ENCODE measurements at regions not wholly inside any gene's neighbourhood (a gene's known extent, or its start where the extent isn't known, plus 50 kb on each side); places are given as distances from the start of the nearest gene placed in this dataset.

GRCh38 chr10:111874576-111874975, 309.0 kb downstream of the GPAM start:
- no peak overlapping the region for H3K4me3 ChIP-seq (replicated peaks; ENCODE audit: low read depth, low read length)
- DNase-seq (ENCODE audit: extremely low read depth, low read depth): no peak
- no peak for TF ChIP-seq CTCF (IDR thresholded peaks at IDR 0.05; ENCODE audit: low read depth, low read length, missing control alignments)

- no peak for TF ChIP-seq CTCF (IDR thresholded peaks at IDR 0.05; ENCODE audit: low read depth, low read length, missing control alignments)
- DNase-seq (ENCODE audit: extremely low read depth, low read depth): no peak
Observed at GRCh38 chr10:111875725-111876124, 307.8 kb downstream of the GPAM start.

GRCh38 chr10:111877258-111877657, 306.3 kb downstream of the GPAM start:
- no peak for TF ChIP-seq CTCF (IDR thresholded peaks at IDR 0.05; ENCODE audit: low read depth, low read length, missing control alignments)
- DNase-seq (ENCODE audit: extremely low read depth, low read depth): no peak
- no peak overlapping the region for H3K4me3 ChIP-seq (replicated peaks; ENCODE audit: low read depth, low read length)

More at GRCh38 chr10:111875725-111876124, 307.8 kb downstream of the GPAM start:
- H3K4me3 ChIP-seq (replicated peaks; ENCODE audit: low read depth, low read length): no peak overlapping the region

- no peak for DNase-seq (ENCODE audit: extremely low read depth, low read depth)
- TF ChIP-seq CTCF (IDR thresholded peaks at IDR 0.05; ENCODE audit: low read depth, low read length, missing control alignments): no peak
Observed at GRCh38 chr10:111879969-111880368, 303.6 kb downstream of the GPAM start.

GRCh38 chr10:111885046-111885445, 298.5 kb downstream of the GPAM start:
- H3K4me3 ChIP-seq (replicated peaks; ENCODE audit: low read depth, low read length): no peak overlapping the region
- DNase-seq (ENCODE audit: extremely low read depth, low read depth): no peak
- no peak for TF ChIP-seq CTCF (IDR thresholded peaks at IDR 0.05; ENCODE audit: low read depth, low read length, missing control alignments)

More at GRCh38 chr10:111879969-111880368, 303.6 kb downstream of the GPAM start:
- H3K4me3 ChIP-seq (replicated peaks; ENCODE audit: low read depth, low read length): no peak overlapping the region

- H3K4me3 ChIP-seq (replicated peaks; ENCODE audit: low read depth, low read length): no peak overlapping the region
- no peak for DNase-seq (ENCODE audit: extremely low read depth, low read depth)
- TF ChIP-seq CTCF (IDR thresholded peaks at IDR 0.05; ENCODE audit: low read depth, low read length, missing control alignments): no peak
Observed at GRCh38 chr10:111885919-111886318, 297.6 kb downstream of the GPAM start.

- H3K4me3 ChIP-seq (replicated peaks; ENCODE audit: low read depth, low read length): no peak overlapping the region
- no peak for DNase-seq (ENCODE audit: extremely low read depth, low read depth)
- TF ChIP-seq CTCF (IDR thresholded peaks at IDR 0.05; ENCODE audit: low read depth, low read length, missing control alignments): no peak
Observed at GRCh38 chr10:111887266-111887665, 296.3 kb downstream of the GPAM start.
